OCI-LY1 (cell line): ENCODE measurements at regions not wholly inside any gene's neighbourhood (a gene's known extent, or its start where the extent isn't known, plus 50 kb on each side); places are given as distances from the start of the nearest gene placed in this dataset.
"Not testable (repeated sequence)": the region's sequence is repeated elsewhere in the genome, so short reads cannot be mapped to it uniquely, and the experiment has no call there.

Experiments
- H2AFZ ChIP-seq: fragments of 200-600 bp; sonication (generic), shearing (Covaris generic); 2 replicates; pipeline ENCODE4 v1.6.0; 2014; ENCODE audit warnings: antibody characterized with exemption, mild to moderate bottlenecking, low read length
- H3F3A ChIP-seq: fragments of 200-600 bp; sonication (generic), shearing (Covaris generic); 2 replicates; pipeline ENCODE4 v1.6.0; 2014; ENCODE audit warnings: mild to moderate bottlenecking, antibody characterized with exemption, low read length, moderate library complexity; ENCODE audit not compliant: insufficient read depth
- H3K27ac ChIP-seq: fragments of 200-600 bp; sonication (generic); 2 replicates; pipeline ENCODE4 v1.5.1; 2014; ENCODE audit warnings: low read length, mixed run types, mild to moderate bottlenecking, low read depth; ENCODE audit not compliant: poor library complexity, severe bottlenecking
- H3K27me3 ChIP-seq: fragments of 200-600 bp; sonication (generic); 2 replicates; pipeline ENCODE4 v1.6.0; 2014; ENCODE audit warnings: antibody characterized with exemption, mild to moderate bottlenecking, low read length, moderate library complexity; ENCODE audit not compliant: insufficient read depth
- H3K36me3 ChIP-seq: fragments of 200-600 bp; sonication (generic); 2 replicates; pipeline ENCODE4 v1.6.1; 2014; ENCODE audit warnings: mild to moderate bottlenecking, antibody characterized with exemption, low read length, moderate library complexity, mixed read lengths; ENCODE audit not compliant: insufficient read depth
- H3K4me1 ChIP-seq: fragments of 200-600 bp; sonication (generic); 2 replicates; pipeline ENCODE4 v1.5.1; 2014; ENCODE audit warnings: mild to moderate bottlenecking, low read length, moderate library complexity; ENCODE audit not compliant: insufficient read depth, severe bottlenecking
- H3K4me2 ChIP-seq: fragments of 200-600 bp; sonication (generic), shearing (Covaris generic); 2 replicates; pipeline ENCODE4 v1.6.1; 2014; ENCODE audit warnings: low read length
- H3K4me3 ChIP-seq: fragments of 200-600 bp; sonication (generic); 2 replicates; pipeline ENCODE4 v1.5.1; 2014; ENCODE audit warnings: low read length, low read depth, mild to moderate bottlenecking, mixed read lengths; ENCODE audit not compliant: poor library complexity, severe bottlenecking
- H3K79me2 ChIP-seq: fragments of 200-600 bp; shearing (Covaris generic); 2 replicates; pipeline ENCODE4 v1.6.1; 2016; ENCODE audit warnings: mixed run types, low read length, mixed read lengths; ENCODE audit not compliant: insufficient read depth
- H3K9ac ChIP-seq: fragments of 200-600 bp; sonication (generic), shearing (Covaris generic); 2 replicates; pipeline ENCODE4 v1.6.1; 2014; ENCODE audit warnings: mild to moderate bottlenecking, low read length, mixed read lengths
- H3K9me2 ChIP-seq: fragments of 200-600 bp; sonication (generic), shearing (Covaris generic); 2 replicates; pipeline ENCODE4 v1.6.1; 2014; ENCODE audit warnings: low read depth, mild to moderate bottlenecking, low read length, mixed read lengths
- H3K9me3 ChIP-seq: fragments of 200-600 bp; shearing (Covaris generic); 2 replicates; pipeline ENCODE4 v1.6.1; 2014; ENCODE audit warnings: low read length, mixed read lengths
- H4K20me1 ChIP-seq: fragments of 200-600 bp; sonication (generic), shearing (Covaris generic); 2 replicates; pipeline ENCODE4 v1.6.0; 2016; ENCODE audit warnings: mild to moderate bottlenecking, low read length; ENCODE audit not compliant: insufficient read depth
- CTCF ChIP-seq: fragments of 200-600 bp; sonication (generic), shearing (Covaris generic); IDR thresholded peaks from 2 replicates; pipeline ENCODE4 v1.5.1; 2017; ENCODE audit warnings: mild to moderate bottlenecking, antibody characterized with exemption, low read length, moderate library complexity, mixed read lengths
- EZH2 ChIP-seq: fragments of 200-600 bp; sonication (generic), shearing (Covaris generic); IDR thresholded peaks from 2 replicates; pipeline ENCODE4 v1.8.0; 2017; ENCODE audit warnings: borderline replicate concordance, mixed run types, mild to moderate bottlenecking, antibody characterized with exemption, low read length, moderate library complexity, mixed read lengths

GRCh38 chr12:92233346-92234015 is 87.8 kb upstream of the BTG1 start:
- no peaks in the 10 kb centered on the region for H3K9me3 ChIP-seq
- H3K9ac ChIP-seq = no peak overlapping the region
- no peak overlapping the region for H3K4me3 ChIP-seq
- H3K27ac ChIP-seq = no peak overlapping the region
- TF ChIP-seq CTCF (no peak), EZH2 (no peak)
- no peak overlapping the region for H2AFZ ChIP-seq
- no peaks in the 10 kb centered on the region for H3K79me2 ChIP-seq
- no peak overlapping the region for H3K4me2 ChIP-seq
- no peaks in the 10 kb centered on the region for H4K20me1 ChIP-seq
- no peaks in the 10 kb centered on the region for H3K27me3 ChIP-seq
- H3F3A ChIP-seq = no peaks in the 10 kb centered on the region
- no peaks in the 10 kb centered on the region for H3K9me2 ChIP-seq
- H3K4me1 ChIP-seq = peaks cover 10% of the 10 kb centered on the region
- no peaks in the 10 kb centered on the region for H3K36me3 ChIP-seq

DNA sequence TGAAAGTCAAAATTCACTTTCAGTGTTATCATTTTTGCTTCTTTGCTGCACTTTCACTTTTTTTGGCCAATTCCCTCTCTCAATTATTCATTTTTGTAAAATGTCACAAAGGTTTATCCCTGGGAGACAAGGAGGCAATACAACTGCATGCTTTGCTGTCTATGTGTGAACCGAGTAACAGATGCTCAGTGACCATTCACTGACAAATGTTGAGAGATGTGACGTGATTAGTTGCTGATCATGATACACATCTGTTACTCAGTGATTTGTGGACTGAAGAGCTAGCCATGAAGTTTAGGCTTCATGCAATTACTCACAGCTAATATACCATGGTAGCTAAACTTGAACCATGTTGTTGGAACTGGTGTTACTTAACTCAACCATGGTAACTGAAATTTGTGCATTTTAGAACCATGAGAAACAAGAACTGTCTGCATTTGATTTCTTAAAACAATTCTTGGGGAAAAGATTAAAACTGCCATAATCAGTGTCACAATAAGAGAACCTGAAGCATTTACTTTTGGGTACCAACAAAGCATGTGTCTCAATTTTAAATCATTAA is 86.8 kb upstream of the BTG1 start:
- H2AFZ ChIP-seq, H3K9me3 ChIP-seq, H3K79me2 ChIP-seq, H3K9ac ChIP-seq, H3K9me2 ChIP-seq, H3F3A ChIP-seq, H3K4me3 ChIP-seq, H3K27ac ChIP-seq, H3K36me3 ChIP-seq, H3K27me3 ChIP-seq, H3K4me2 ChIP-seq, H4K20me1 ChIP-seq: not testable (repeated sequence)
- peaks cover 10% of the 10 kb centered on the region for H3K4me1 ChIP-seq

GRCh38 chr12:92231945-92232344 is 86.3 kb upstream of the BTG1 start:
- H3K9ac ChIP-seq, H3K9me3 ChIP-seq, H4K20me1 ChIP-seq, H3K79me2 ChIP-seq, H3K27ac ChIP-seq, H3K4me3 ChIP-seq, H3K36me3 ChIP-seq, H3K4me2 ChIP-seq, H3F3A ChIP-seq, H2AFZ ChIP-seq, H3K9me2 ChIP-seq, H3K27me3 ChIP-seq: not testable (repeated sequence)
- peaks cover 10% of the 10 kb centered on the region for H3K4me1 ChIP-seq

GRCh38 chr12:92231532-92231931 is 85.9 kb upstream of the BTG1 start:
- H4K20me1 ChIP-seq, H3K36me3 ChIP-seq, H3K9me3 ChIP-seq: not testable (repeated sequence)

More at GRCh38 chr12:92231532-92231931, 85.9 kb upstream of the BTG1 start:
- H3K4me2 ChIP-seq, H3K9me2 ChIP-seq, H3K27me3 ChIP-seq, H3K4me3 ChIP-seq, H3K79me2 ChIP-seq, H3K27ac ChIP-seq, H2AFZ ChIP-seq, H3F3A ChIP-seq, H3K9ac ChIP-seq: not testable (repeated sequence)
- H3K4me1 ChIP-seq = peaks cover 10% of the 10 kb centered on the region
